Left lobe of liver (tissue), 2 donors: ENCODE measurements at regions not wholly inside any gene's neighbourhood (a gene's known extent, or its start where the extent isn't known, plus 50 kb on each side); places are given as distances from the start of the nearest gene placed in this dataset.

Experiments used
- ATAC-seq: fragments of 200-7000 bp; cut with Tn5 transposase; one replicate; pipeline ENCODE4 v1.9.1; 2020; ENCODE audit warnings: mild to moderate bottlenecking, moderate library complexity
- DNase-seq: peaks from one replicate; pipeline ENCODE4 v3.0.0-alpha.2; 2020; ENCODE audit warnings: low spot score
- donor health status: DM: no; HTN: no; CAD: no; lungs with moderate emphysema.
- donor health status: DM: no; HTN: yes; CAD: no.

GRCh38 chrX:64097891-64098290, 107.6 kb downstream of the AMER1 start:
- ATAC-seq (no peak), DNase-seq (no peak)

DNA sequence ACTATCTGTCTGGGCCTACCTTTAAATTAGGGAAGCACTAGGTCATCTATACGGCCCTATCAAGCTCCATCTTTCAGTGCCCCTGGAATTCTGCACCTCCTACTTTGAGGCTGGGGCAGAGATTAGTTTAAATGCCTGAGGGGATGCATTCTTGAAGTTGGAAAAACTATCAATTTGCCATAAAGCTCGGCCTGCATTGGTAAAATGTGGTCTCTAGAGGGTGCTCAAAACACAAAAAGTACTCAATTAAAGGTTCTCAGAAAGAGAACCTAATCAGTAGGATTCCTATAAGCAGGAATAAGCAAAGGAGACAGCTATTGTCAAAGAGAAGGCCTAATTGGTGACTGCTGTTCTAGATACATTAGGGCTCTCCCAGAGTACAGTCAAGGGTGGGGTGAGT, 111.7 kb downstream of the AMER1 start:
- no peak for DNase-seq
- ATAC-seq = peak; percentile 62
